Esophagus muscularis mucosa (tissue), 4 donors: ENCODE measurements at regions not wholly inside any gene's neighbourhood (a gene's known extent, or its start where the extent isn't known, plus 50 kb on each side); places are given as distances from the start of the nearest gene placed in this dataset.

ENCODE experiments used
- CTCF ChIP-seq, 3 experiments: fragments of 200-600 bp in 2 of 3; fragments of 450-650 bp in 1 of 3; sonication (generic) in 2 of 3; IDR thresholded peaks; one replicate each; pipeline ENCODE4 v1.5.1; 2017 to 2019; ENCODE audit warnings: antibody characterized with exemption in 3 of 3, mild to moderate bottlenecking in 2 of 3, moderate library complexity in 1 of 3
- EP300 ChIP-seq: sonication (generic); formaldehyde crosslinking; IDR thresholded peaks from one replicate; pipeline ENCODE4 v1.6.1; 2017; ENCODE audit warnings: antibody characterized with exemption
- POLR2A ChIP-seq: fragments of 450-650 bp; IDR thresholded peaks from one replicate; pipeline ENCODE4 v1.6.1; 2017; ENCODE audit warnings: antibody characterized with exemption, moderate library complexity, mild to moderate bottlenecking, low read depth
- POLR2AphosphoS5 ChIP-seq, 2 donors: sonication (generic); formaldehyde crosslinking; IDR thresholded peaks; one replicate each; pipeline ENCODE4 v1.6.1; 2017; ENCODE audit warnings: antibody characterized with exemption in 2 of 2

GRCh38 chr17:33469421-33469820, 176.3 kb upstream of the ASIC2 start:
- TF ChIP-seq CTCF (IDR thresholded peaks at IDR 0.05) (no peak), POLR2AphosphoS5 (IDR thresholded peaks at IDR 0.05) (no peak), POLR2A (no peak), EP300 (no peak)
